ENCODE measurements at regions not wholly inside any gene's neighbourhood (a gene's known extent, or its start where the extent isn't known, plus 50 kb on each side); places are given as distances from the start of the nearest gene placed in this dataset.
"Not testable (repeated sequence)": the region's sequence is repeated elsewhere in the genome, so short reads cannot be mapped to it uniquely, and the experiment has no call there.

- H3K36me3 ChIP-seq (replicated peaks) = no peaks in the 10 kb centered on the region
- no peak for DNase-seq
- in situ Hi-C loops (cut with HindIII; ENCODE audit: low pct_ligation_motif_present, low sequenced_read_pairs) = no loop called here
- TF ChIP-seq, protein P1, sequence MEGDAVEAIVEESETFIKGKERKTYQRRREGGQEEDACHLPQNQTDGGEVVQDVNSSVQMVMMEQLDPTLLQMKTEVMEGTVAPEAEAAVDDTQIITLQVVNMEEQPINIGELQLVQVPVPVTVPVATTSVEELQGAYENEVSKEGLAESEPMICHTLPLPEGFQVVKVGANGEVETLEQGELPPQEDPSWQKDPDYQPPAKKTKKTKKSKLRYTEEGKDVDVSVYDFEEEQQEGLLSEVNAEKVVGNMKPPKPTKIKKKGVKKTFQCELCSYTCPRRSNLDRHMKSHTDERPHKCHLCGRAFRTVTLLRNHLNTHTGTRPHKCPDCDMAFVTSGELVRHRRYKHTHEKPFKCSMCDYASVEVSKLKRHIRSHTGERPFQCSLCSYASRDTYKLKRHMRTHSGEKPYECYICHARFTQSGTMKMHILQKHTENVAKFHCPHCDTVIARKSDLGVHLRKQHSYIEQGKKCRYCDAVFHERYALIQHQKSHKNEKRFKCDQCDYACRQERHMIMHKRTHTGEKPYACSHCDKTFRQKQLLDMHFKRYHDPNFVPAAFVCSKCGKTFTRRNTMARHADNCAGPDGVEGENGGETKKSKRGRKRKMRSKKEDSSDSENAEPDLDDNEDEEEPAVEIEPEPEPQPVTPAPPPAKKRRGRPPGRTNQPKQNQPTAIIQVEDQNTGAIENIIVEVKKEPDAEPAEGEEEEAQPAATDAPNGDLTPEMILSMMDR (IDR thresholded peaks at IDR 0.05; ENCODE audit: low read depth, low read length, missing control alignments) = no peak
- H3K4me3 ChIP-seq (ENCODE audit: low read depth, low read length) = no peak overlapping the region
- no peak overlapping the region for H3K27ac ChIP-seq
- no peaks in the 10 kb centered on the region for H3K27me3 ChIP-seq (replicated peaks)
Measured at GRCh38 chr13:44690376-44690775, 114.2 kb upstream of the TSC22D1 start.

DNA sequence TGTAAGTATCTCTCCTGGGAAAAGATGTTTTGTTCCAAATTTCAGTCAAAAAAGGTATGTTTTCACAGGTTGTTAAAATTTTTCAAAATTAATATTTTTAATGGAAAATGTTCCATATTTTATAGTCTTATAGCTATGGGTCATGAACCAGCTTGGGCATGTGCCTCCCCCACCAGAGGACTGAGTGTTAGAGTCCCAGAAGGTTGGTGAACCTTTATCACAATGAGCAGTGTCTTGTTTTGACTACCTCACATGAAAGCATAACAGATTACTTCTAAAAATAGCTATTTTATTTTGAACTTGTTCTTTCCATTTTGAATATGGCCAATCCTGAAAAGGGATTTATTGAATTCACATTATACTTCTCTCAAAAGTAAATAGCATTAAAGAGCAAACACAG, 112.5 kb upstream of the TSC22D1 start:
- Histone ChIP-seq H3K27ac (no peak overlapping the region), H3K27me3 (replicated peaks) (no peaks in the 10 kb centered on the region), H3K4me3 (ENCODE audit: low read depth, low read length) (no peak overlapping the region), H3K36me3 (replicated peaks) (no peaks in the 10 kb centered on the region)
- TF ChIP-seq, protein P1 (IDR thresholded peaks at IDR 0.05; ENCODE audit: low read depth, low read length, missing control alignments) = no peak
- in situ Hi-C loops (cut with HindIII; ENCODE audit: low pct_ligation_motif_present, low sequenced_read_pairs) = no loop called here
- no peak for DNase-seq

- H3K36me3 ChIP-seq (replicated peaks) = no peaks in the 10 kb centered on the region
- no peak overlapping the region for H3K4me3 ChIP-seq (ENCODE audit: low read depth, low read length)
- in situ Hi-C loops (cut with HindIII; ENCODE audit: low pct_ligation_motif_present, low sequenced_read_pairs) = no loop called here
- TF ChIP-seq, protein P1 (IDR thresholded peaks at IDR 0.05; ENCODE audit: low read depth, low read length, missing control alignments) = no peak
- DNase-seq = no peak
- no peak overlapping the region for H3K27ac ChIP-seq
- no peaks in the 10 kb centered on the region for H3K27me3 ChIP-seq (replicated peaks)
Measured at GRCh38 chr13:44686531-44686934, 110.4 kb upstream of the TSC22D1 start.

GRCh38 chr13:44685641-44686040, 109.5 kb upstream of the TSC22D1 start:
- no peaks in the 10 kb centered on the region for H3K27me3 ChIP-seq (replicated peaks)
- no peak overlapping the region for H3K4me3 ChIP-seq (ENCODE audit: low read depth, low read length)
- in situ Hi-C loops (cut with HindIII; ENCODE audit: low pct_ligation_motif_present, low sequenced_read_pairs) = no loop called here
- no peak overlapping the region for H3K27ac ChIP-seq
- TF ChIP-seq, protein P1 (IDR thresholded peaks at IDR 0.05; ENCODE audit: low read depth, low read length, missing control alignments) = no peak
- H3K36me3 ChIP-seq (replicated peaks) = no peaks in the 10 kb centered on the region
- no peak for DNase-seq

GRCh38 chr13:44682416-44682815, 106.3 kb upstream of the TSC22D1 start:
- H3K27me3 ChIP-seq (replicated peaks); DNase-seq; in situ Hi-C loops (cut with HindIII; ENCODE audit: low pct_ligation_motif_present, low sequenced_read_pairs); H3K4me3 ChIP-seq (ENCODE audit: low read depth, low read length); H3K36me3 ChIP-seq (replicated peaks); H3K27ac ChIP-seq: not testable (repeated sequence)

- H3K27ac ChIP-seq = no peak overlapping the region
- no peak overlapping the region for H3K4me3 ChIP-seq (ENCODE audit: low read depth, low read length)
- in situ Hi-C loops (cut with HindIII; ENCODE audit: low pct_ligation_motif_present, low sequenced_read_pairs) = no loop called here
- H3K36me3 ChIP-seq (replicated peaks) = no peaks in the 10 kb centered on the region
- TF ChIP-seq, protein P1 (IDR thresholded peaks at IDR 0.05; ENCODE audit: low read depth, low read length, missing control alignments) = no peak
- DNase-seq = no peak
- no peaks in the 10 kb centered on the region for H3K27me3 ChIP-seq (replicated peaks)
Measured at GRCh38 chr13:44680746-44681355, 104.7 kb upstream of the TSC22D1 start.
